HEK293 (cell line): ENCODE measurements at regions not wholly inside any gene's neighbourhood (a gene's known extent, or its start where the extent isn't known, plus 50 kb on each side); places are given as distances from the start of the nearest gene placed in this dataset.

ENCODE experiments used
- CTCF ChIP-seq: fragments of 450-650 bp; formaldehyde crosslinking; IDR thresholded peaks from 2 replicates; pipeline ENCODE4 v1.5.1; 2016; ENCODE audit warnings: missing biosample characterization, missing genetic modification characterization
- KLF16 ChIP-seq: fragments of 450-650 bp; formaldehyde crosslinking; IDR thresholded peaks from 2 replicates; pipeline ENCODE4 v1.5.1; 2017; ENCODE audit warnings: missing biosample characterization, missing genetic modification characterization
- ZBTB49 ChIP-seq: fragments of 450-650 bp; formaldehyde crosslinking; IDR thresholded peaks from 2 replicates; pipeline ENCODE4 v1.5.1; 2016; ENCODE audit warnings: missing biosample characterization, missing genetic modification characterization, low read depth
- ZFP41 ChIP-seq: fragments of 450-650 bp; formaldehyde crosslinking; IDR thresholded peaks from 2 replicates; pipeline ENCODE4 v1.5.1; 2016; ENCODE audit warnings: missing biosample characterization, missing genetic modification characterization, borderline replicate concordance
- ZNF561 ChIP-seq: fragments of 450-650 bp; IDR thresholded peaks from 2 replicates; pipeline ENCODE4 v1.5.1; 2018; ENCODE audit warnings: missing biosample characterization, missing genetic modification characterization, borderline replicate concordance
- ZNF623 ChIP-seq: fragments of 450-650 bp; formaldehyde crosslinking; IDR thresholded peaks from 2 replicates; pipeline ENCODE4 v1.5.1; 2016; ENCODE audit warnings: missing biosample characterization, missing genetic modification characterization
- ZNF670 ChIP-seq: fragments of 450-650 bp; formaldehyde crosslinking; IDR thresholded peaks from 2 replicates; pipeline ENCODE4 v1.5.1; 2016; ENCODE audit warnings: missing biosample characterization, missing genetic modification characterization, low read depth
- TF ChIP-seq, protein P1 (sequence below): fragments of 450-650 bp; formaldehyde crosslinking; IDR thresholded peaks from 2 replicates; pipeline ENCODE4 v1.5.1; 2017; ENCODE audit warnings: missing biosample characterization, missing genetic modification characterization
- TF ChIP-seq, protein P2 (sequence below): fragments of 450-650 bp; formaldehyde crosslinking; IDR thresholded peaks from 2 replicates; pipeline ENCODE4; 2016; ENCODE audit warnings: missing biosample characterization, missing genetic modification characterization
- TF ChIP-seq, protein P3 (sequence below): fragments of 450-650 bp; formaldehyde crosslinking; IDR thresholded peaks from 2 replicates; pipeline ENCODE4 v1.5.1; 2016; ENCODE audit warnings: missing biosample characterization, missing genetic modification characterization

DNA sequence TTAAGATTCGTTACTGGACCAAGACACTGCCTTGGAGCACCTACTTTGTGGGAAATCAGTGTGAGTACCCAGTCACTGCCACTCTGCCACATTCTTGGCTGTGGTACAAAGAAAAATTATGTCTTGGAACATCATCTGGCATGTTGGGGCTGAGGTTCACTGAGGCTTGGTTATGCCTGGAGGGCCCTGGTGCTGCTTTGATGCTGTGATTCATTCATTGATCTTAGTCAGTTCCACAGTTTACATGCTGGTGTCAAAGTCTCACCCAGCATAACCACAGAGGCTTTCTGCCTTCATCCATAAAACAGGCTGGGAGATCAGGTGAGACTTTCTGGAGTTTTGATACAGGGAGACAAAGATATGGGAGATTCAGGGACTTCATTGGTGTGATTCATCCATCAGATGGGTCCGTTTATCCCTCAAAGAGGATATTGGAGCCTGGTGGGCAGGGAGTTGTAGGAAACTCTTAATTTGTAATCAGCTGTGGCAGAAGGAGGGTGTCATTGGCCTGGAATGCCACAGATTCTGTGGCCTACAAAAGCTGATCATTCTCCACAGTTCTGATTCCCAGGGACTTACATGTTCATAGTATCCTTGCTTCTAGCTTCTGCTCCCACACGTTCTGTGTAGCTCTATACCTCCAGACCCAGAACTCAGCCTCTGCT lies 322.5 kb downstream of the PMP22 start:
- TF ChIP-seq KLF16 (tag by site-specific recombination), result no peak
- no peak for TF ChIP-seq ZBTB49
- no peak for TF ChIP-seq ZNF670
- no peak for TF ChIP-seq CTCF (tag by site-specific recombination)
- TF ChIP-seq, protein P1, sequence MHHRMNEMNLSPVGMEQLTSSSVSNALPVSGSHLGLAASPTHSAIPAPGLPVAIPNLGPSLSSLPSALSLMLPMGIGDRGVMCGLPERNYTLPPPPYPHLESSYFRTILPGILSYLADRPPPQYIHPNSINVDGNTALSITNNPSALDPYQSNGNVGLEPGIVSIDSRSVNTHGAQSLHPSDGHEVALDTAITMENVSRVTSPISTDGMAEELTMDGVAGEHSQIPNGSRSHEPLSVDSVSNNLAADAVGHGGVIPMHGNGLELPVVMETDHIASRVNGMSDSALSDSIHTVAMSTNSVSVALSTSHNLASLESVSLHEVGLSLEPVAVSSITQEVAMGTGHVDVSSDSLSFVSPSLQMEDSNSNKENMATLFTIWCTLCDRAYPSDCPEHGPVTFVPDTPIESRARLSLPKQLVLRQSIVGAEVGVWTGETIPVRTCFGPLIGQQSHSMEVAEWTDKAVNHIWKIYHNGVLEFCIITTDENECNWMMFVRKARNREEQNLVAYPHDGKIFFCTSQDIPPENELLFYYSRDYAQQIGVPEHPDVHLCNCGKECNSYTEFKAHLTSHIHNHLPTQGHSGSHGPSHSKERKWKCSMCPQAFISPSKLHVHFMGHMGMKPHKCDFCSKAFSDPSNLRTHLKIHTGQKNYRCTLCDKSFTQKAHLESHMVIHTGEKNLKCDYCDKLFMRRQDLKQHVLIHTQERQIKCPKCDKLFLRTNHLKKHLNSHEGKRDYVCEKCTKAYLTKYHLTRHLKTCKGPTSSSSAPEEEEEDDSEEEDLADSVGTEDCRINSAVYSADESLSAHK (tag by site-specific recombination), result no peak
- TF ChIP-seq, protein P2, sequence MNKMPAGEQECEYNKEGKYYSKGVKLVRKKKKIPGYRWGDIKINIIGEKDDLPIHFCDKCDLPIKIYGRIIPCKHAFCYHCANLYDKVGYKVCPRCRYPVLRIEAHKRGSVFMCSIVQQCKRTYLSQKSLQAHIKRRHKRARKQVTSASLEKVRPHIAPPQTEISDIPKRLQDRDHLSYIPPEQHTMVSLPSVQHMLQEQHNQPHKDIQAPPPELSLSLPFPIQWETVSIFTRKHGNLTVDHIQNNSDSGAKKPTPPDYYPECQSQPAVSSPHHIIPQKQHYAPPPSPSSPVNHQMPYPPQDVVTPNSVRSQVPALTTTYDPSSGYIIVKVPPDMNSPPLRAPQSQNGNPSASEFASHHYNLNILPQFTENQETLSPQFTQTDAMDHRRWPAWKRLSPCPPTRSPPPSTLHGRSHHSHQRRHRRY (tag by site-specific recombination), result no peak
- TF ChIP-seq ZFP41, result no peak
- TF ChIP-seq, protein P3, sequence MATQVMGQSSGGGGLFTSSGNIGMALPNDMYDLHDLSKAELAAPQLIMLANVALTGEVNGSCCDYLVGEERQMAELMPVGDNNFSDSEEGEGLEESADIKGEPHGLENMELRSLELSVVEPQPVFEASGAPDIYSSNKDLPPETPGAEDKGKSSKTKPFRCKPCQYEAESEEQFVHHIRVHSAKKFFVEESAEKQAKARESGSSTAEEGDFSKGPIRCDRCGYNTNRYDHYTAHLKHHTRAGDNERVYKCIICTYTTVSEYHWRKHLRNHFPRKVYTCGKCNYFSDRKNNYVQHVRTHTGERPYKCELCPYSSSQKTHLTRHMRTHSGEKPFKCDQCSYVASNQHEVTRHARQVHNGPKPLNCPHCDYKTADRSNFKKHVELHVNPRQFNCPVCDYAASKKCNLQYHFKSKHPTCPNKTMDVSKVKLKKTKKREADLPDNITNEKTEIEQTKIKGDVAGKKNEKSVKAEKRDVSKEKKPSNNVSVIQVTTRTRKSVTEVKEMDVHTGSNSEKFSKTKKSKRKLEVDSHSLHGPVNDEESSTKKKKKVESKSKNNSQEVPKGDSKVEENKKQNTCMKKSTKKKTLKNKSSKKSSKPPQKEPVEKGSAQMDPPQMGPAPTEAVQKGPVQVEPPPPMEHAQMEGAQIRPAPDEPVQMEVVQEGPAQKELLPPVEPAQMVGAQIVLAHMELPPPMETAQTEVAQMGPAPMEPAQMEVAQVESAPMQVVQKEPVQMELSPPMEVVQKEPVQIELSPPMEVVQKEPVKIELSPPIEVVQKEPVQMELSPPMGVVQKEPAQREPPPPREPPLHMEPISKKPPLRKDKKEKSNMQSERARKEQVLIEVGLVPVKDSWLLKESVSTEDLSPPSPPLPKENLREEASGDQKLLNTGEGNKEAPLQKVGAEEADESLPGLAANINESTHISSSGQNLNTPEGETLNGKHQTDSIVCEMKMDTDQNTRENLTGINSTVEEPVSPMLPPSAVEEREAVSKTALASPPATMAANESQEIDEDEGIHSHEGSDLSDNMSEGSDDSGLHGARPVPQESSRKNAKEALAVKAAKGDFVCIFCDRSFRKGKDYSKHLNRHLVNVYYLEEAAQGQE (tag by site-specific recombination), result no peak
- no peak for TF ChIP-seq ZNF561
- TF ChIP-seq ZNF623 (tag by site-specific recombination), result no peak
